ENCODE measurements at regions not wholly inside any gene's neighbourhood (a gene's known extent, or its start where the extent isn't known, plus 50 kb on each side); places are given as distances from the start of the nearest gene placed in this dataset.

GRCh38 chr2:176636401-176636800, 367.2 kb downstream of the MTX2 start:
- CTCF ChIA-PET = interaction anchor here (0.6 to 3.9 kb wide), 7 partner anchors 15 to 513 kb away, joined by 3 to 30 read pairs (median 7); no protein-coding TSS in a partner anchor
- POLR2A ChIA-PET = no interaction called here
- H3K9me3 Mint-ChIP-seq = no peaks in the 10 kb centered on the region
- no peak for ATAC-seq
- H3K36me3 Mint-ChIP-seq = no peaks in the 10 kb centered on the region; the same call in 1 of the 2 replicates
- peaks cover 76% of the 10 kb centered on the region for H3K27me3 Mint-ChIP-seq (ENCODE audit: low read depth)
- H3K4me3 Mint-ChIP-seq = no peak overlapping the region
- no peak overlapping the region for H3K27ac Mint-ChIP-seq
- TF ChIP-seq USF2 (CRISPR knock-in tag; IDR thresholded peaks at IDR 0.05) (no peak), NR2C2 (CRISPR knock-in tag; IDR thresholded peaks at IDR 0.05) (no peak), RORB (CRISPR knock-in tag; IDR thresholded peaks at IDR 0.05) (no peak), ZNF317 (CRISPR knock-in tag; IDR thresholded peaks at IDR 0.05; ENCODE audit: borderline replicate concordance, low read depth) (no peak), FOXP4 (CRISPR knock-in tag; IDR thresholded peaks at IDR 0.05) (no peak), USF1 (CRISPR knock-in tag; IDR thresholded peaks at IDR 0.05) (no peak), TEAD1 (CRISPR knock-in tag; IDR thresholded peaks at IDR 0.05) (no peak), SMAD4 (CRISPR knock-in tag; IDR thresholded peaks at IDR 0.05) (no peak), TEAD4 (CRISPR knock-in tag; IDR thresholded peaks at IDR 0.05) (no peak), ZBTB43 (CRISPR knock-in tag; IDR thresholded peaks at IDR 0.05) (no peak), MAX (CRISPR knock-in tag; IDR thresholded peaks at IDR 0.05) (no peak)
- no peak for DNase-seq (ENCODE audit: low spot score)
- H3K4me1 Mint-ChIP-seq = peaks cover 16% of the 10 kb centered on the region

- POLR2A ChIA-PET = interaction anchor here (0.5 kb wide), 1 partner anchor 512 kb away, joined by 6 read pairs; no protein-coding TSS in a partner anchor
- H3K4me1 Mint-ChIP-seq = peaks cover 16% of the 10 kb centered on the region
- TF ChIP-seq E2F4 (CRISPR knock-in tag; IDR thresholded peaks at IDR 0.05; ENCODE audit: borderline replicate concordance, low read depth) (no peak), NFYB (CRISPR knock-in tag; conservative IDR thresholded peaks at IDR 0.05; ENCODE audit: low read depth) (no peak), ZNF281 (CRISPR knock-in tag; IDR thresholded peaks at IDR 0.05) (no peak), STAT6 (CRISPR knock-in tag; conservative IDR thresholded peaks at IDR 0.05; ENCODE audit: low read depth) (no peak), CREB1 (CRISPR knock-in tag; IDR thresholded peaks at IDR 0.05) (no peak), GABPB1 (CRISPR knock-in tag; IDR thresholded peaks at IDR 0.05) (no peak), ZNF232 (CRISPR knock-in tag; IDR thresholded peaks at IDR 0.05) (no peak), ZNF138 (CRISPR knock-in tag; conservative IDR thresholded peaks at IDR 0.05) (no peak)
Measured at GRCh38 chr2:176637142-176637485, 367.9 kb downstream of the MTX2 start.

More at GRCh38 chr2:176637142-176637485, 367.9 kb downstream of the MTX2 start:
- no peaks in the 10 kb centered on the region for H3K9me3 Mint-ChIP-seq
- DNase-seq (ENCODE audit: low spot score) = no peak
- CTCF ChIA-PET = interaction anchor here (0.8 to 3.9 kb wide), 19 partner anchors 9 to 515 kb away, joined by 3 to 30 read pairs (median 3); partner anchors contain the start of gene HOXD9
- H3K27ac Mint-ChIP-seq = no peak overlapping the region
- H3K27me3 Mint-ChIP-seq (ENCODE audit: low read depth) = peaks cover 83% of the 10 kb centered on the region
- peak overlapping the region; percentile 72 for H3K4me3 Mint-ChIP-seq
- no peak for ATAC-seq
- H3K36me3 Mint-ChIP-seq = no peaks in the 10 kb centered on the region; the same call in 1 of the 2 replicates

Data from WTC11 (cell line).